Cardiac muscle cell (in vitro differentiated cells and primary cell): ENCODE measurements at regions not wholly inside any gene's neighbourhood (a gene's known extent, or its start where the extent isn't known, plus 50 kb on each side); places are given as distances from the start of the nearest gene placed in this dataset.
"Not testable (repeated sequence)": the region's sequence is repeated elsewhere in the genome, so short reads cannot be mapped to it uniquely, and the experiment has no call there.

Experiments
- DNase-seq, 2 donors: peaks; one replicate each; pipeline versions ENCODE4 v3.0.0 to v3.0.0-alpha.2; 2010 to 2017; ENCODE audit warnings: low read depth in 1 of 2, low spot score in 1 of 2
- H3K27ac ChIP-seq: fragments of 200-600 bp; sonication (generic); 2 replicates; pipeline ENCODE4 v1.5.1; 2016
- H3K27me3 ChIP-seq: fragments of 200-600 bp; sonication (generic); 2 replicates; pipeline ENCODE4 v1.6.0; 2016; ENCODE audit warnings: control low read depth
- H3K36me3 ChIP-seq: fragments of 200-600 bp; sonication (generic); 2 replicates; pipeline ENCODE4 v1.5.1; 2016; ENCODE audit warnings: control low read depth
- H3K4me1 ChIP-seq: fragments of 200-600 bp; sonication (generic); 2 replicates; pipeline ENCODE4 v1.8.1; 2017; ENCODE audit warnings: low read depth, mild to moderate bottlenecking, mixed run types
- H3K4me3 ChIP-seq: fragments of 200-600 bp; sonication (generic); 2 replicates; pipeline ENCODE4 v1.5.1; 2016; ENCODE audit warnings: mild to moderate bottlenecking
- H3K9me3 ChIP-seq: fragments of 200-600 bp; sonication (generic); 2 replicates; pipeline ENCODE4 v1.5.1; 2017; ENCODE audit warnings: low read depth, mild to moderate bottlenecking, control low read depth
- CTCF ChIP-seq: IDR thresholded peaks from 2 replicates; pipeline ENCODE4 v1.5.1; 2012; ENCODE audit warnings: low read depth, mild to moderate bottlenecking, low read length

GRCh38 chr6:74259981-74260380 lies 564.0 kb downstream of the CD109 start:
- DNase-seq, result peak in 1 of 2 donors; percentile 36
- H3K4me3 ChIP-seq, result no peak overlapping the region
- TF ChIP-seq CTCF, result no peak
- H3K36me3 ChIP-seq, result no peaks in the 10 kb centered on the region
- H3K4me1 ChIP-seq, result no peaks in the 10 kb centered on the region
- no peaks in the 10 kb centered on the region for H3K27me3 ChIP-seq
- no peak overlapping the region for H3K27ac ChIP-seq
- H3K9me3 ChIP-seq, result no peaks in the 10 kb centered on the region

- Histone ChIP-seq H3K27ac (no peak overlapping the region), H3K27me3 (no peaks in the 10 kb centered on the region)
Measured at GRCh38 chr6:74256781-74257180, 560.8 kb downstream of the CD109 start.

GRCh38 chr6:74256381-74256780 lies 560.4 kb downstream of the CD109 start:
- no peaks in the 10 kb centered on the region for H3K9me3 ChIP-seq
- H3K36me3 ChIP-seq, result no peaks in the 10 kb centered on the region
- DNase-seq, result no peak
- H3K27me3 ChIP-seq, result no peaks in the 10 kb centered on the region
- no peak overlapping the region for H3K27ac ChIP-seq
- no peaks in the 10 kb centered on the region for H3K4me1 ChIP-seq
- no peak for TF ChIP-seq CTCF
- H3K4me3 ChIP-seq, result no peak overlapping the region

More at GRCh38 chr6:74256781-74257180, 560.8 kb downstream of the CD109 start:
- DNase-seq, result no peak
- no peak for TF ChIP-seq CTCF
- no peaks in the 10 kb centered on the region for H3K36me3 ChIP-seq
- no peaks in the 10 kb centered on the region for H3K4me1 ChIP-seq
- H3K9me3 ChIP-seq, result no peaks in the 10 kb centered on the region
- H3K4me3 ChIP-seq, result no peak overlapping the region

GRCh38 chr6:74255007-74255406 lies 559.0 kb downstream of the CD109 start:
- not testable (repeated sequence) for H3K36me3 ChIP-seq, H3K9me3 ChIP-seq, H3K27me3 ChIP-seq, H3K27ac ChIP-seq, H3K4me1 ChIP-seq, DNase-seq, H3K4me3 ChIP-seq

- DNase-seq, H3K4me3 ChIP-seq, H3K27me3 ChIP-seq, H3K36me3 ChIP-seq, H3K9me3 ChIP-seq, H3K4me1 ChIP-seq, H3K27ac ChIP-seq: not testable (repeated sequence)
Measured at GRCh38 chr6:74254147-74254546, 558.1 kb downstream of the CD109 start.

- no peaks in the 10 kb centered on the region for H3K9me3 ChIP-seq
- no peaks in the 10 kb centered on the region for H3K27me3 ChIP-seq
- DNase-seq, result no peak
- H3K27ac ChIP-seq, result no peak overlapping the region
- no peak overlapping the region for H3K4me3 ChIP-seq
- no peaks in the 10 kb centered on the region for H3K36me3 ChIP-seq
- no peak for TF ChIP-seq CTCF
- H3K4me1 ChIP-seq, result no peaks in the 10 kb centered on the region
Measured at GRCh38 chr6:74253261-74253660, 557.3 kb downstream of the CD109 start.
